H1 (cell line): ENCODE measurements at regions not wholly inside any gene's neighbourhood (a gene's known extent, or its start where the extent isn't known, plus 50 kb on each side); places are given as distances from the start of the nearest gene placed in this dataset.

ENCODE experiments used
- CTCF ChIA-PET: fragments of 300-600 bp; sonication (Branson Sonifier 250); formaldehyde crosslinking; loops from one replicate; lab custom pipeline; 2021; ENCODE audit not compliant: partially characterized antibody; lab: Charles Lee
- POLR2A ChIA-PET: fragments of 300-600 bp; sonication (Branson Sonifier 250); formaldehyde crosslinking; loops from one replicate; lab custom pipeline; 2021; ENCODE audit warnings: inconsistent platforms; ENCODE audit not compliant: partially characterized antibody; lab: Charles Lee
- DNase-seq, 2 experiments: peaks; one replicate each; pipeline versions ENCODE4 v3.0.0 to v3.0.0-alpha.2; 2010 to 2022; ENCODE audit warnings: low spot score in 2 of 2, low read depth in 1 of 2, mixed read lengths in 1 of 2
- FAIRE-seq: peaks from 2 replicates; lab custom pipeline; 2011; peaks lifted over from hg19 to GRCh38; lab: Jason Lieb, UNC
- H2AFZ ChIP-seq: 2 replicates; pipeline ENCODE4 v1.8.1; 2012; ENCODE audit warnings: low read length, inconsistent platforms
- H2AK5ac ChIP-seq: 2 replicates; pipeline ENCODE4 v1.6.1; 2013; ENCODE audit warnings: low read depth, low read length
- H2BK120ac ChIP-seq: replicated peaks from 2 replicates; pipeline ENCODE3; 2013; ENCODE audit warnings: low read depth, low read length, inconsistent platforms
- H2BK12ac ChIP-seq: 2 replicates; pipeline ENCODE4 v1.6.1; 2013; ENCODE audit warnings: low read depth, low read length
- H2BK15ac ChIP-seq: 2 replicates; pipeline ENCODE4 v1.6.1; 2013; ENCODE audit warnings: low read length
- H2BK20ac ChIP-seq: 2 replicates; pipeline ENCODE4 v1.6.1; 2013; ENCODE audit warnings: low read length
- H2BK5ac ChIP-seq: 2 replicates; pipeline ENCODE4 v1.6.1; 2013; ENCODE audit warnings: low read depth, low read length
- H3K14ac ChIP-seq: 2 replicates; pipeline ENCODE4 v1.6.1; 2013; ENCODE audit warnings: inconsistent platforms; ENCODE audit not compliant: insufficient read length
- H3K18ac ChIP-seq: 2 replicates; pipeline ENCODE4 v1.6.1; 2013; ENCODE audit warnings: low read length; ENCODE audit errors: extremely low read depth
- H3K23ac ChIP-seq: 2 replicates; pipeline ENCODE4 v1.6.1; 2013; ENCODE audit warnings: inconsistent platforms; ENCODE audit not compliant: insufficient read length
- H3K23me2 ChIP-seq: 2 replicates; pipeline ENCODE4 v1.6.1; 2013; ENCODE audit warnings: low read depth, low read length
- H3K27ac ChIP-seq: 2 replicates; pipeline ENCODE4 v1.6.1; 2011; ENCODE audit warnings: low read depth, low read length, inconsistent platforms
- H3K27me3 ChIP-seq, 4 experiments: replicated peaks in 1 of 4; 1 replicate in 1 of 4; 2 replicates in 3 of 4; pipeline versions ENCODE4 v1.6.1 to v1.8.1; 2011 to 2013; ENCODE audit warnings: low read length in 3 of 4, mild to moderate bottlenecking in 3 of 4, inconsistent platforms in 2 of 4, mixed read lengths in 2 of 4, moderate library complexity in 1 of 4; ENCODE audit not compliant: control insufficient read depth in 3 of 4, insufficient read depth in 3 of 4; ENCODE audit errors: extremely low read depth in 1 of 4
- H3K36me3 ChIP-seq, 4 experiments: 2 replicates each; pipeline versions ENCODE4 v1.6.1 to v1.8.1; 2011 to 2013; ENCODE audit warnings: mild to moderate bottlenecking in 4 of 4, low read length in 3 of 4, moderate library complexity in 2 of 4, control low read depth in 1 of 4, inconsistent platforms in 1 of 4; ENCODE audit not compliant: insufficient read depth in 4 of 4, control insufficient read depth in 2 of 4
- H3K4ac ChIP-seq: replicated peaks from 2 replicates; pipeline ENCODE3; 2013; ENCODE audit warnings: low read length, low read depth, mixed read lengths, inconsistent platforms; ENCODE audit not compliant: insufficient read length
- H3K4me1 ChIP-seq, 4 experiments: replicated peaks in 1 of 4; 1 replicate in 1 of 4; 2 replicates in 3 of 4; pipeline versions ENCODE4 v1.6.1 to v1.8.1; 2011 to 2013; ENCODE audit warnings: low read length in 3 of 4, inconsistent platforms in 2 of 4, mixed read lengths in 1 of 4; ENCODE audit not compliant: insufficient read depth in 4 of 4, control insufficient read depth in 3 of 4
- H3K4me2 ChIP-seq, 2 experiments: 2 replicates each; pipeline versions ENCODE4 v1.6.1 to v1.8.1; 2011 to 2013; ENCODE audit warnings: low read depth in 2 of 2, low read length in 2 of 2, control low read depth in 1 of 2, inconsistent platforms in 1 of 2, mild to moderate bottlenecking in 1 of 2; ENCODE audit not compliant: insufficient read depth in 1 of 2
- H3K4me3 ChIP-seq, 4 experiments: fragments of 200-600, 300-600 bp in 1 of 4; sonication (generic), shearing (Covaris generic), sonication (Bioruptor Twin) in 1 of 4; 2 replicates each; pipeline versions ENCODE4 v1.5.1 to v1.8.1; 2011 to 2016; ENCODE audit warnings: low read length in 4 of 4, low read depth in 3 of 4, control low read depth in 2 of 4, inconsistent platforms in 2 of 4, mild to moderate bottlenecking in 2 of 4, mixed read lengths in 1 of 4, moderate library complexity in 1 of 4; ENCODE audit not compliant: insufficient read depth in 2 of 4; ENCODE audit errors: extremely low read depth in 1 of 4
- H3K56ac ChIP-seq: replicated peaks from 2 replicates; pipeline ENCODE3; 2013; ENCODE audit warnings: low read depth, mild to moderate bottlenecking, mixed read lengths, low read length, inconsistent platforms; ENCODE audit not compliant: insufficient read length
- H3K79me1 ChIP-seq: 2 replicates; pipeline ENCODE4 v1.6.1; 2013; ENCODE audit warnings: low read depth, low read length, control low read depth
- H3K79me2 ChIP-seq, 2 experiments: 2 replicates each; pipeline versions ENCODE4 v1.6.1 to v1.8.1; 2012 to 2013; ENCODE audit warnings: low read length in 2 of 2, mild to moderate bottlenecking in 2 of 2, inconsistent platforms in 1 of 2; ENCODE audit not compliant: insufficient read depth in 2 of 2, control insufficient read depth in 1 of 2
- H3K9ac ChIP-seq, 4 experiments: replicated peaks in 1 of 4; 1 replicate in 1 of 4; 2 replicates in 3 of 4; pipeline versions ENCODE4 v1.6.1 to v1.8.1; 2011 to 2013; ENCODE audit warnings: low read depth in 3 of 4, low read length in 3 of 4, control low read depth in 2 of 4, mild to moderate bottlenecking in 2 of 4, moderate library complexity in 2 of 4, inconsistent platforms in 1 of 4; ENCODE audit errors: extremely low read depth in 1 of 4
- H3K9me3 ChIP-seq, 2 experiments: 2 replicates each; pipeline versions ENCODE4 v1.6.1 to v1.8.1; 2012 to 2013; ENCODE audit warnings: mild to moderate bottlenecking in 2 of 2, moderate library complexity in 2 of 2, control low read depth in 1 of 2, inconsistent platforms in 1 of 2, low read depth in 1 of 2, low read length in 1 of 2, mixed read lengths in 1 of 2; ENCODE audit not compliant: insufficient read depth in 2 of 2
- H4K20me1 ChIP-seq, 2 experiments: replicated peaks in 1 of 2; 2 replicates each; pipeline versions ENCODE3 to v1.8.1; 2011 to 2013; ENCODE audit warnings: inconsistent platforms in 2 of 2, low read length in 2 of 2, mild to moderate bottlenecking in 1 of 2; ENCODE audit not compliant: insufficient read depth in 2 of 2, control insufficient read depth in 1 of 2
- H4K5ac ChIP-seq: 2 replicates; pipeline ENCODE4 v1.6.1; 2013; ENCODE audit warnings: low read length, low read depth, mixed read lengths, inconsistent platforms; ENCODE audit not compliant: insufficient read length
- H4K8ac ChIP-seq: 2 replicates; pipeline ENCODE4 v1.8.0; 2013; ENCODE audit warnings: mild to moderate bottlenecking, moderate library complexity, low read length, inconsistent platforms; ENCODE audit not compliant: insufficient read depth; ENCODE audit errors: extremely low read depth
- H4K91ac ChIP-seq: replicated peaks from 2 replicates; pipeline ENCODE3; 2013; ENCODE audit warnings: low read length, mixed read lengths, inconsistent platforms; ENCODE audit not compliant: insufficient read length
- WGBS, 2 experiments: shearing (Covaris generic) in 1 of 2; methylation state at CpG; one replicate each; pipeline versions ENCODE4 v1.1.6 to v1.1.7; 2013 to 2015; ENCODE audit warnings: low lambda C conversion rate in 2 of 2, mixed read lengths in 2 of 2, inconsistent platforms in 1 of 2, low coverage in 1 of 2, missing lambda C conversion rate in 1 of 2; ENCODE audit not compliant: insufficient replicate concordance in 2 of 2, insufficient coverage in 1 of 2, insufficient read length in 1 of 2; ENCODE audit errors: extremely low coverage in 1 of 2, missing lambda C conversion rate in 1 of 2; 5-methylcytosine and 5-hydroxymethylcytosine counted together
- TF ChIP-seq, protein P1 (sequence below): IDR thresholded peaks from 2 replicates; pipeline ENCODE4 v1.6.1; 2011; ENCODE audit warnings: low read length, improper control_type of control experiment

DNA sequence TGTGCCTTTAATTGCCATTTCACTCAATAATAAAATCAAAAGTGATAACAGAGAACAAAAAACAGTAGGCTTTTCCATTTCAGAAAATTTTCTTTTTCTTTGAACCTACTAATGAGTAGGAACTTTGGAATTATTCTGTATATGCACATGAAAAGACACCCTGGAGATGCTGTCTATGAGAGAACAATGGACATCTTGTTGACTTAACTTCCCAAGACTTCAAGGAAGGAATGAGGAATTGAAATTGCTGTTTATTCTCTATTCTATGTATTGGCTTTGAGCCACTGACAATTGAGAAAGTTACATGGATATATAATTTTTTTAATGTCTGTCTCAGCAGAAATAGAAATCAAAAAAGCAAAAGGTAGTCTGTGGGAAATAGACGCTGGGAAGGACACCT, 98.6 kb upstream of the PCSK2 start:
- DNase-seq (no peak), FAIRE-seq (no peak)
- 0 out of 2 replicates have a peak, but pooled peaks cover 3% of the 10 kb centered on the region for H3K23me2 ChIP-seq
- H3K9ac ChIP-seq, result no peak overlapping the region
- POLR2A ChIA-PET, result no interaction called here
- no peak overlapping the region for H2BK120ac ChIP-seq
- no peak overlapping the region for H3K4me3 ChIP-seq
- no peak overlapping the region for H2AK5ac ChIP-seq
- H4K91ac ChIP-seq, result no peak overlapping the region
- no peaks in the 10 kb centered on the region for H3K27me3 ChIP-seq
- H2BK20ac ChIP-seq, result no peak overlapping the region
- no peak overlapping the region for H2AFZ ChIP-seq
- CTCF ChIA-PET, result interaction anchor here (1.5 kb wide), 1 partner anchor 305 kb away, joined by 3 read pairs; no protein-coding TSS in a partner anchor
- H3K56ac ChIP-seq, result no peak overlapping the region
- H4K8ac ChIP-seq, result no peak overlapping the region
- no peak overlapping the region for H2BK5ac ChIP-seq
- H3K36me3 ChIP-seq, result no peaks in the 10 kb centered on the region
- no peak overlapping the region for H3K14ac ChIP-seq
- H3K4ac ChIP-seq, result no peak overlapping the region
- no peaks in the 10 kb centered on the region for H3K79me2 ChIP-seq
- no peaks in the 10 kb centered on the region for H4K20me1 ChIP-seq
- no peak overlapping the region for H3K18ac ChIP-seq
- no peaks in the 10 kb centered on the region for H3K79me1 ChIP-seq
- 84% methylated on average over 1 of the region's 1 CpG; no CpG with 5 or more reads in 1 of the 2 experiments for WGBS, 2 experiments
- H2BK15ac ChIP-seq, result no peak overlapping the region
- TF ChIP-seq, protein P1, sequence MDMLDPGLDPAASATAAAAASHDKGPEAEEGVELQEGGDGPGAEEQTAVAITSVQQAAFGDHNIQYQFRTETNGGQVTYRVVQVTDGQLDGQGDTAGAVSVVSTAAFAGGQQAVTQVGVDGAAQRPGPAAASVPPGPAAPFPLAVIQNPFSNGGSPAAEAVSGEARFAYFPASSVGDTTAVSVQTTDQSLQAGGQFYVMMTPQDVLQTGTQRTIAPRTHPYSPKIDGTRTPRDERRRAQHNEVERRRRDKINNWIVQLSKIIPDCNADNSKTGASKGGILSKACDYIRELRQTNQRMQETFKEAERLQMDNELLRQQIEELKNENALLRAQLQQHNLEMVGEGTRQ, result no peak
- no peak overlapping the region for H3K23ac ChIP-seq
- no peak overlapping the region for H3K27ac ChIP-seq
- no peak overlapping the region for H4K5ac ChIP-seq
- no peak overlapping the region for H2BK12ac ChIP-seq
- H3K9me3 ChIP-seq, result no peaks in the 10 kb centered on the region
- H3K4me1 ChIP-seq, result peaks cover 0 to 4% (median under 1%) of the 10 kb centered on the region in 4 experiments; a peak in 2 of 7 replicates
- H3K4me2 ChIP-seq, result no peak overlapping the region
